ENCODE measurements at regions not wholly inside any gene's neighbourhood (a gene's known extent, or its start where the extent isn't known, plus 50 kb on each side); places are given as distances from the start of the nearest gene placed in this dataset.

- TF ChIP-seq CTCF (IDR thresholded peaks at IDR 0.05) = no peak
- Histone ChIP-seq H3K4me1 (no peaks in the 10 kb centered on the region), H3K4me3 (no peak overlapping the region), H3K27ac (no peak overlapping the region), H3K36me3 (no peaks in the 10 kb centered on the region), H3K27me3 (no peaks in the 10 kb centered on the region), H3K9me3 (no peaks in the 10 kb centered on the region)
- intact Hi-C loops (cut with DNase I) = no loop called here
- DNase-seq (ENCODE audit: low spot score in 2 of 2) = no peak
Observed at GRCh38 chr4:141499261-141499853, 137.0 kb upstream of the IL15 start.

GRCh38 chr4:141501395-141501794 is 135.0 kb upstream of the IL15 start:
- Histone ChIP-seq H3K27me3 (no peaks in the 10 kb centered on the region), H3K27ac (no peak overlapping the region), H3K36me3 (no peaks in the 10 kb centered on the region), H3K4me1 (no peaks in the 10 kb centered on the region), H3K4me3 (no peak overlapping the region), H3K9me3 (no peaks in the 10 kb centered on the region)
- DNase-seq (ENCODE audit: low spot score in 2 of 2) = no peak
- intact Hi-C loops (cut with DNase I) = no loop called here
- no peak for TF ChIP-seq CTCF (IDR thresholded peaks at IDR 0.05)

GRCh38 chr4:141501931-141502330 is 134.5 kb upstream of the IL15 start:
- intact Hi-C loops (cut with DNase I) = no loop called here
- Histone ChIP-seq H3K36me3 (no peaks in the 10 kb centered on the region), H3K4me3 (no peak overlapping the region)

GRCh38 chr4:141502755-141503154 is 133.6 kb upstream of the IL15 start:
- no peak overlapping the region for H3K27ac ChIP-seq
- H3K36me3 ChIP-seq = no peaks in the 10 kb centered on the region
- H3K9me3 ChIP-seq = no peaks in the 10 kb centered on the region
- H3K4me3 ChIP-seq = no peak overlapping the region
- DNase-seq (ENCODE audit: low spot score in 2 of 2) = no peak
- intact Hi-C loops (cut with DNase I) = no loop called here
- H3K27me3 ChIP-seq = no peaks in the 10 kb centered on the region
- no peaks in the 10 kb centered on the region for H3K4me1 ChIP-seq
- no peak for TF ChIP-seq CTCF (IDR thresholded peaks at IDR 0.05)

More at GRCh38 chr4:141501931-141502330, 134.5 kb upstream of the IL15 start:
- TF ChIP-seq CTCF (IDR thresholded peaks at IDR 0.05) = no peak
- Histone ChIP-seq H3K9me3 (no peaks in the 10 kb centered on the region), H3K27me3 (no peaks in the 10 kb centered on the region), H3K27ac (no peak overlapping the region), H3K4me1 (no peaks in the 10 kb centered on the region)
- no peak for DNase-seq (ENCODE audit: low spot score in 2 of 2)

- TF ChIP-seq CTCF (IDR thresholded peaks at IDR 0.05) = no peak
- Histone ChIP-seq H3K4me1 (no peaks in the 10 kb centered on the region), H3K4me3 (no peak overlapping the region), H3K27ac (no peak overlapping the region), H3K27me3 (no peaks in the 10 kb centered on the region), H3K36me3 (no peaks in the 10 kb centered on the region), H3K9me3 (no peaks in the 10 kb centered on the region)
- intact Hi-C loops (cut with DNase I) = no loop called here
- no peak for DNase-seq (ENCODE audit: low spot score in 2 of 2)
Observed at GRCh38 chr4:141503260-141503659, 133.1 kb upstream of the IL15 start.

- Histone ChIP-seq H3K36me3 (no peaks in the 10 kb centered on the region), H3K9me3 (no peaks in the 10 kb centered on the region), H3K27me3 (no peaks in the 10 kb centered on the region), H3K27ac (no peak overlapping the region), H3K4me1 (no peaks in the 10 kb centered on the region), H3K4me3 (no peak overlapping the region)
- TF ChIP-seq CTCF (IDR thresholded peaks at IDR 0.05) = no peak
- DNase-seq (ENCODE audit: low spot score in 2 of 2) = no peak
- intact Hi-C loops (cut with DNase I) = no loop called here
Observed at GRCh38 chr4:141511055-141511454, 125.3 kb upstream of the IL15 start.

Data from ascending aorta (tissue), 2 donors.